ENCODE measurements at regions not wholly inside any gene's neighbourhood (a gene's known extent, or its start where the extent isn't known, plus 50 kb on each side); places are given as distances from the start of the nearest gene placed in this dataset.

GRCh38 chr2:18903750-18904149, 314.4 kb upstream of the NT5C1B start:
- TF ChIP-seq, protein P1, sequence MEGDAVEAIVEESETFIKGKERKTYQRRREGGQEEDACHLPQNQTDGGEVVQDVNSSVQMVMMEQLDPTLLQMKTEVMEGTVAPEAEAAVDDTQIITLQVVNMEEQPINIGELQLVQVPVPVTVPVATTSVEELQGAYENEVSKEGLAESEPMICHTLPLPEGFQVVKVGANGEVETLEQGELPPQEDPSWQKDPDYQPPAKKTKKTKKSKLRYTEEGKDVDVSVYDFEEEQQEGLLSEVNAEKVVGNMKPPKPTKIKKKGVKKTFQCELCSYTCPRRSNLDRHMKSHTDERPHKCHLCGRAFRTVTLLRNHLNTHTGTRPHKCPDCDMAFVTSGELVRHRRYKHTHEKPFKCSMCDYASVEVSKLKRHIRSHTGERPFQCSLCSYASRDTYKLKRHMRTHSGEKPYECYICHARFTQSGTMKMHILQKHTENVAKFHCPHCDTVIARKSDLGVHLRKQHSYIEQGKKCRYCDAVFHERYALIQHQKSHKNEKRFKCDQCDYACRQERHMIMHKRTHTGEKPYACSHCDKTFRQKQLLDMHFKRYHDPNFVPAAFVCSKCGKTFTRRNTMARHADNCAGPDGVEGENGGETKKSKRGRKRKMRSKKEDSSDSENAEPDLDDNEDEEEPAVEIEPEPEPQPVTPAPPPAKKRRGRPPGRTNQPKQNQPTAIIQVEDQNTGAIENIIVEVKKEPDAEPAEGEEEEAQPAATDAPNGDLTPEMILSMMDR (IDR thresholded peaks at IDR 0.05): no peak
- TF ChIP-seq POLR2A (IDR thresholded peaks at IDR 0.05): no peak
- no peak for TF ChIP-seq POLR2AphosphoS5 (IDR thresholded peaks at IDR 0.05)
- no peak for TF ChIP-seq EP300 (IDR thresholded peaks at IDR 0.05)

All from upper lobe of left lung (tissue), 4 donors.